Neural cell (in vitro differentiated cells): ENCODE measurements at regions not wholly inside any gene's neighbourhood (a gene's known extent, or its start where the extent isn't known, plus 50 kb on each side); places are given as distances from the start of the nearest gene placed in this dataset.

Source experiments
- H2AFZ ChIP-seq: fragments of 200-600, 300-800 bp; sonication (generic), shearing (Covaris generic); 2 replicates; pipeline ENCODE4 v1.6.0; 2014; ENCODE audit warnings: low read depth, mild to moderate bottlenecking, antibody characterized with exemption, low read length, moderate library complexity
- H3F3A ChIP-seq: fragments of 200-600 bp; shearing (Covaris generic); 2 replicates; pipeline ENCODE4 v1.6.1; 2016; ENCODE audit warnings: mild to moderate bottlenecking, moderate library complexity, mixed read lengths, antibody characterized with exemption, low read length; ENCODE audit not compliant: insufficient read depth, poor library complexity, severe bottlenecking
- H3K27ac ChIP-seq: fragments of 200-600, 300-800 bp; sonication (generic), shearing (Covaris generic); 2 replicates; pipeline ENCODE4 v1.5.1; 2014; ENCODE audit warnings: mild to moderate bottlenecking, low read length, moderate library complexity
- H3K27me3 ChIP-seq: fragments of 300-800, 200-600 bp; sonication (generic), shearing (Covaris generic); 2 replicates; pipeline ENCODE4 v1.6.0; 2014; ENCODE audit warnings: mild to moderate bottlenecking, low read depth, low read length, moderate library complexity; ENCODE audit not compliant: insufficient read depth
- H3K36me3 ChIP-seq: fragments of 300-800, 200-600 bp; sonication (generic), shearing (Covaris generic); 2 replicates; pipeline ENCODE4 v1.5.1; 2014; ENCODE audit warnings: mild to moderate bottlenecking, antibody characterized with exemption, low read length, moderate library complexity; ENCODE audit not compliant: insufficient read depth
- H3K4me2 ChIP-seq: fragments of 300-800, 200-600 bp; sonication (generic), shearing (Covaris generic); 2 replicates; pipeline ENCODE4 v1.6.0; 2014; ENCODE audit warnings: mild to moderate bottlenecking, low read length
- H3K4me3 ChIP-seq: fragments of 300-800, 200-600 bp; sonication (generic), shearing (Covaris generic); 2 replicates; pipeline ENCODE4 v1.5.1; 2014; ENCODE audit warnings: mild to moderate bottlenecking, low read length, moderate library complexity
- H3K79me2 ChIP-seq: fragments of 200-600 bp; shearing (Covaris generic); replicated peaks from 2 replicates; pipeline ENCODE4 v1.6.0; 2014; ENCODE audit warnings: mild to moderate bottlenecking, low read length, moderate library complexity; ENCODE audit not compliant: insufficient read depth
- H3K9ac ChIP-seq: fragments of 300-800, 200-600 bp; sonication (generic), shearing (Covaris generic); 2 replicates; pipeline ENCODE4 v1.6.1; 2016; ENCODE audit warnings: mild to moderate bottlenecking, low read length, mixed read lengths
- H3K9me2 ChIP-seq: fragments of 200-600 bp; shearing (Covaris generic); 2 replicates; pipeline ENCODE4 v1.6.1; 2016; ENCODE audit warnings: mild to moderate bottlenecking, low read length, mixed read lengths; ENCODE audit not compliant: insufficient read depth
- H3K9me3 ChIP-seq: fragments of 200-600, 300-800 bp; sonication (generic), shearing (Covaris generic); 2 replicates; pipeline ENCODE4 v1.6.1; 2016; ENCODE audit warnings: mild to moderate bottlenecking, mixed run types, low read length, moderate library complexity, mixed read lengths
- H4K20me1 ChIP-seq: fragments of 200-600 bp; shearing (Covaris generic); 2 replicates; pipeline ENCODE4 v1.6.1; 2016; ENCODE audit warnings: mild to moderate bottlenecking, mixed run types; ENCODE audit not compliant: insufficient read depth
- CTCF ChIP-seq: fragments of 450-650 bp; IDR thresholded peaks from 2 replicates; pipeline ENCODE4 v1.5.1; 2014; ENCODE audit warnings: antibody characterized with exemption, mild to moderate bottlenecking, moderate library complexity; ENCODE audit not compliant: poor library complexity, severe bottlenecking
- EP300 ChIP-seq: fragments of 450-650 bp; conservative IDR thresholded peaks from 2 replicates; pipeline ENCODE4 v1.6.1; 2014; ENCODE audit warnings: antibody characterized with exemption, mild to moderate bottlenecking, moderate library complexity; ENCODE audit not compliant: poor library complexity, severe bottlenecking
- EZH2 ChIP-seq: fragments of 200-600, 300-800 bp; shearing (Covaris generic), sonication (generic); IDR thresholded peaks from 2 replicates; pipeline ENCODE4 v1.6.1; 2014; ENCODE audit warnings: antibody characterized with exemption, low read length, borderline replicate concordance, mild to moderate bottlenecking; ENCODE audit not compliant: insufficient read depth, poor library complexity, severe bottlenecking
- MXI1 ChIP-seq: fragments of 450-650 bp; conservative IDR thresholded peaks from 2 replicates; pipeline ENCODE4 v1.6.1; 2014; ENCODE audit warnings: antibody characterized with exemption, mild to moderate bottlenecking; ENCODE audit not compliant: poor library complexity, severe bottlenecking
- POLR2AphosphoS5 ChIP-seq: IDR thresholded peaks from 2 replicates; pipeline ENCODE4 v1.6.1; 2012
- RAD21 ChIP-seq: fragments of 450-650 bp; conservative IDR thresholded peaks from 2 replicates; pipeline ENCODE4 v1.6.1; 2014; ENCODE audit warnings: antibody characterized with exemption, mild to moderate bottlenecking, moderate library complexity
- REST ChIP-seq: IDR thresholded peaks from 2 replicates; pipeline ENCODE4 v1.6.1; 2012; ENCODE audit warnings: borderline replicate concordance
- SMC3 ChIP-seq: fragments of 450-650 bp; conservative IDR thresholded peaks from 2 replicates; pipeline ENCODE4 v1.6.1; 2014; ENCODE audit warnings: antibody characterized with exemption, mild to moderate bottlenecking, moderate library complexity; ENCODE audit not compliant: poor library complexity
- TAF1 ChIP-seq: IDR thresholded peaks from 2 replicates; pipeline ENCODE4 v1.6.1; 2012; ENCODE audit warnings: low read depth

GRCh38 chr5:4531756-4532704 is 608.1 kb upstream of the ADAMTS16 start:
- no peak overlapping the region for H3K27ac ChIP-seq
- no peaks in the 10 kb centered on the region for H4K20me1 ChIP-seq
- H3K36me3 ChIP-seq: no peaks in the 10 kb centered on the region
- H3K79me2 ChIP-seq: no peaks in the 10 kb centered on the region
- no peak for TF ChIP-seq TAF1
- no peak for TF ChIP-seq EP300
- TF ChIP-seq REST: no peak
- TF ChIP-seq SMC3: no peak
- TF ChIP-seq POLR2AphosphoS5: no peak
- TF ChIP-seq RAD21: no peak
- TF ChIP-seq EZH2: no peak
- no peak for TF ChIP-seq CTCF
- TF ChIP-seq MXI1: no peak
- H3F3A ChIP-seq: no peaks in the 10 kb centered on the region
- no peak overlapping the region for H2AFZ ChIP-seq
- H3K9me2 ChIP-seq: no peaks in the 10 kb centered on the region
- H3K27me3 ChIP-seq: no peaks in the 10 kb centered on the region
- H3K9ac ChIP-seq: no peak overlapping the region
- no peak overlapping the region for H3K4me3 ChIP-seq
- H3K9me3 ChIP-seq: no peaks in the 10 kb centered on the region
- no peak overlapping the region for H3K4me2 ChIP-seq

GRCh38 chr5:4532705-4533080 is 607.4 kb upstream of the ADAMTS16 start:
- Histone ChIP-seq H2AFZ (no peak overlapping the region), H3K79me2 (no peaks in the 10 kb centered on the region), H3K9ac (no peak overlapping the region), H4K20me1 (no peaks in the 10 kb centered on the region), H3K27ac (no peak overlapping the region), H3F3A (no peaks in the 10 kb centered on the region), H3K4me3 (no peak overlapping the region), H3K36me3 (no peaks in the 10 kb centered on the region), H3K4me2 (no peak overlapping the region), H3K27me3 (no peaks in the 10 kb centered on the region), H3K9me3 (no peaks in the 10 kb centered on the region), H3K9me2 (no peaks in the 10 kb centered on the region)
- TF ChIP-seq SMC3 (no peak), EP300 (no peak), RAD21 (no peak), MXI1 (no peak), REST (no peak), CTCF (no peak), EZH2 (no peak), POLR2AphosphoS5 (no peak), TAF1 (no peak)
